HCT116 (cell line): ENCODE measurements at regions not wholly inside any gene's neighbourhood (a gene's known extent, or its start where the extent isn't known, plus 50 kb on each side); places are given as distances from the start of the nearest gene placed in this dataset.

Source experiments
- ATAC-seq: fragments of 200-7000 bp; cut with Tn5 transposase; 2 replicates; pipeline ENCODE4 v1.9.1; 2020; ENCODE audit warnings: mild to moderate bottlenecking, moderate library complexity
- BruUV-seq: library from RNA; stranded (reverse); fragments of 400-500 nt; replicated peaks from 2 replicates; lab custom pipeline; 2021; lab: Mats Ljungman, UMichigan
- CTCF ChIA-PET: fragments of 300-600 bp; sonication (Branson Sonifier 250); formaldehyde crosslinking; loops from one replicate; lab custom pipeline; 2021; ENCODE audit warnings: antibody characterized with exemption; lab: Charles Lee
- POLR2A ChIA-PET: fragments of 300-600, 350-600 bp; sonication (Branson Sonifier 250); formaldehyde crosslinking; loops from one replicate; lab custom pipeline; 2021; ENCODE audit warnings: antibody characterized with exemption; lab: Charles Lee
- RAD21 ChIA-PET, 2 experiments: fragments of 300-600 bp; sonication (Branson Sonifier 250); formaldehyde crosslinking; loops; one replicate each; lab custom pipeline; 2023; ENCODE audit warnings: low total read pairs in 2 of 2; ENCODE audit not compliant: uncharacterized antibody in 2 of 2, unreplicated experiment in 2 of 2, low non-redundant PET in 1 of 2; lab: Charles Lee
- DNase-seq: peaks from one replicate; pipeline ENCODE4 v3.0.0-alpha.2; 2010; ENCODE audit warnings: low read depth, low spot score
- H2AFZ ChIP-seq: fragments of 200-600 bp; shearing (Covaris generic), sonication (generic); 2 replicates; pipeline ENCODE4 v1.6.1; 2017; ENCODE audit warnings: low read depth, mixed run types, mixed read lengths, antibody characterized with exemption, low read length; ENCODE audit not compliant: poor library complexity, severe bottlenecking
- H3K27ac ChIP-seq: 2 replicates; pipeline ENCODE4 v1.5.1; 2012; ENCODE audit warnings: low read depth, low read length
- H3K27me3 ChIP-seq: fragments of 200-600 bp; sonication (generic); 2 replicates; pipeline ENCODE4 v1.6.1; 2016; ENCODE audit warnings: mixed run types, low read length, mixed read lengths; ENCODE audit not compliant: insufficient read depth
- H3K36me3 ChIP-seq, 2 experiments: fragments of 200-500 bp in 1 of 2; fragments of 200-600 bp in 1 of 2; sonication (Bioruptor generic) in 1 of 2; sonication (generic) in 1 of 2; 2 replicates each; pipeline versions ENCODE4 v1.5.1 to v1.6.1; 2014 to 2016; ENCODE audit warnings: low read length in 2 of 2, inconsistent platforms in 1 of 2, mixed read lengths in 1 of 2, mixed run types in 1 of 2; ENCODE audit not compliant: insufficient read depth in 2 of 2, control insufficient read depth in 1 of 2
- H3K4me1 ChIP-seq, 2 experiments: fragments of 200-600 bp in 1 of 2; sonication (generic) in 1 of 2; 2 replicates each; pipeline versions ENCODE4 v1.5.1 to v1.6.1; 2012 to 2017; ENCODE audit warnings: low read length in 2 of 2, inconsistent platforms in 1 of 2, mild to moderate bottlenecking in 1 of 2, mixed read lengths in 1 of 2, mixed run types in 1 of 2, moderate library complexity in 1 of 2; ENCODE audit not compliant: insufficient read depth in 2 of 2, control insufficient read depth in 1 of 2
- H3K4me2 ChIP-seq: fragments of 200-600 bp; sonication (generic); 2 replicates; pipeline ENCODE4 v1.6.1; 2017; ENCODE audit warnings: mixed run types, low read length, mixed read lengths
- H3K4me3 ChIP-seq, 2 experiments: fragments of 200-600 bp in 1 of 2; sonication (generic) in 1 of 2; replicated peaks in 1 of 2; 2 replicates each; pipeline ENCODE4 v1.5.1; 2011 to 2016; ENCODE audit warnings: low read length in 2 of 2, control low read depth in 1 of 2, low read depth in 1 of 2, mild to moderate bottlenecking in 1 of 2, mixed read lengths in 1 of 2, mixed run types in 1 of 2
- H3K79me2 ChIP-seq: fragments of 200-600 bp; sonication (generic); 2 replicates; pipeline ENCODE4 v1.6.1; 2017; ENCODE audit warnings: mild to moderate bottlenecking, mixed run types, low read length, moderate library complexity, mixed read lengths; ENCODE audit not compliant: insufficient read depth
- H3K9ac ChIP-seq: fragments of 200-600 bp; sonication (generic); 2 replicates; pipeline ENCODE4 v1.6.1; 2016; ENCODE audit warnings: low read length, mixed read lengths
- H3K9me2 ChIP-seq: fragments of 200-600 bp; sonication (generic), shearing (Covaris generic); 2 replicates; pipeline ENCODE4 v1.6.1; 2017; ENCODE audit warnings: mixed run types, mild to moderate bottlenecking, moderate library complexity; ENCODE audit not compliant: insufficient read depth
- H3K9me3 ChIP-seq, 2 experiments: fragments of 200-500 bp in 1 of 2; fragments of 200-600 bp in 1 of 2; sonication (Bioruptor generic) in 1 of 2; sonication (generic) in 1 of 2; 2 replicates each; pipeline ENCODE4 v1.6.1; 2014 to 2017; ENCODE audit warnings: low read length in 2 of 2, mixed read lengths in 2 of 2, inconsistent platforms in 1 of 2, low read depth in 1 of 2, mild to moderate bottlenecking in 1 of 2, mixed run types in 1 of 2, moderate library complexity in 1 of 2; ENCODE audit not compliant: control insufficient read depth in 1 of 2, insufficient read depth in 1 of 2
- H4K20me1 ChIP-seq: fragments of 200-600 bp; sonication (generic), shearing (Covaris generic); 2 replicates; pipeline ENCODE4 v1.6.1; 2017; ENCODE audit warnings: mixed run types, mild to moderate bottlenecking, moderate library complexity; ENCODE audit not compliant: insufficient read depth
- CBX3 ChIP-seq: IDR thresholded peaks from 2 replicates; pipeline ENCODE4 v1.6.1; 2012; ENCODE audit warnings: low read depth
- CEBPB ChIP-seq: IDR thresholded peaks from 2 replicates; pipeline ENCODE4 v1.6.1; 2012; ENCODE audit warnings: low read depth
- EGR1 ChIP-seq: IDR thresholded peaks from 2 replicates; pipeline ENCODE4 v1.6.1; 2012; ENCODE audit warnings: low read depth
- ELF1 ChIP-seq: IDR thresholded peaks from 2 replicates; pipeline ENCODE4 v1.6.1; 2012; ENCODE audit warnings: low read depth, borderline replicate concordance
- EZH2 ChIP-seq: fragments of 200-600 bp; sonication (generic); IDR thresholded peaks from 2 replicates; pipeline ENCODE4 v1.6.1; 2017; ENCODE audit warnings: antibody characterized with exemption, mixed run types
- EZH2phosphoT487 ChIP-seq: fragments of 200-600 bp; IDR thresholded peaks from 2 replicates; pipeline ENCODE4 v1.6.1; 2018; ENCODE audit warnings: antibody characterized with exemption, borderline replicate concordance
- FOSL1 ChIP-seq: IDR thresholded peaks from 2 replicates; pipeline ENCODE4 v1.6.1; 2012; ENCODE audit warnings: low read depth
- POLR2A ChIP-seq: IDR thresholded peaks from 2 replicates; pipeline ENCODE4 v1.7.0; 2011; ENCODE audit warnings: borderline replicate concordance; ENCODE audit not compliant: insufficient read depth, insufficient read length; ENCODE audit errors: extremely low read depth
- RAD21 ChIP-seq: IDR thresholded peaks from 2 replicates; pipeline ENCODE4 v1.6.1; 2012; ENCODE audit warnings: low read depth, mild to moderate bottlenecking
- SIN3A ChIP-seq: IDR thresholded peaks from 2 replicates; pipeline ENCODE4 v1.6.1; 2012; ENCODE audit warnings: low read depth
- SP1 ChIP-seq: IDR thresholded peaks from 2 replicates; pipeline ENCODE4 v1.6.1; 2012; ENCODE audit warnings: low read depth
- SRF ChIP-seq: IDR thresholded peaks from 2 replicates; pipeline ENCODE4 v1.6.1; 2012; ENCODE audit warnings: low read depth
- TCF7L2 ChIP-seq: IDR thresholded peaks from 2 replicates; pipeline ENCODE4 v1.7.0; 2011; ENCODE audit warnings: borderline replicate concordance, inconsistent platforms; ENCODE audit not compliant: insufficient read depth, insufficient read length; ENCODE audit errors: extremely low read depth
- YY1 ChIP-seq: IDR thresholded peaks from 2 replicates; pipeline ENCODE4 v1.6.1; 2011; ENCODE audit warnings: low read length, low read depth, moderate library complexity, mild to moderate bottlenecking; ENCODE audit not compliant: insufficient replicate concordance; ENCODE audit errors: extremely low read depth
- ZBTB33 ChIP-seq: IDR thresholded peaks from 2 replicates; pipeline ENCODE4 v1.6.1; 2011; ENCODE audit warnings: mild to moderate bottlenecking, low read length, moderate library complexity; ENCODE audit not compliant: insufficient replicate concordance; ENCODE audit errors: extremely low read depth
- ZFX ChIP-seq: fragments of 450-650 bp; IDR thresholded peaks from 2 replicates; pipeline ENCODE4 v1.6.1; 2017
- ZNF274 ChIP-seq: fragments of 200-500 bp; sonication (Bioruptor generic); IDR thresholded peaks from 2 replicates; pipeline ENCODE4 v1.6.1; 2014; ENCODE audit warnings: mild to moderate bottlenecking, low read depth, low read length, inconsistent platforms
- intact Hi-C: fragments of 100-400 bp; cut with micrococcal nuclease; formaldehyde crosslinking; loops from 2 replicates; pipeline ENCODE4 v1.10.0; 2022
- TF ChIP-seq, protein P1 (sequence below), 3 experiments: fragments of 200-600 bp in 1 of 3; sonication (generic) in 1 of 3; IDR thresholded peaks in 2 of 3; conservative IDR thresholded peaks in 1 of 3; 2 replicates each; pipeline ENCODE4 v1.5.1; 2012 to 2017; ENCODE audit warnings: low read depth in 2 of 3, low read length in 2 of 3, antibody characterized with exemption in 1 of 3, borderline replicate concordance in 1 of 3, control low read depth in 1 of 3, mild to moderate bottlenecking in 1 of 3, mixed read lengths in 1 of 3, mixed run types in 1 of 3, moderate library complexity in 1 of 3; ENCODE audit not compliant: insufficient read depth in 1 of 3
- TF ChIP-seq, protein P2 (sequence below): IDR thresholded peaks from 2 replicates; pipeline ENCODE4 v1.6.1; 2012; ENCODE audit warnings: low read depth
- TF ChIP-seq, protein P3 (sequence below): IDR thresholded peaks from 2 replicates; pipeline ENCODE4 v1.6.1; 2012

GRCh38 chr18:31229829-31230228 lies 67.2 kb upstream of the DSC1 start:
- peak overlapping the region; percentile 39; the same call in 1 of the 2 replicates for H3K27ac ChIP-seq
- ATAC-seq (no peak), DNase-seq (no peak)
- CTCF ChIA-PET: no interaction called here
- H3K4me2 ChIP-seq: peak overlapping the region; percentile 73
- peaks cover 35 to 69% of the 10 kb centered on the region in 2 experiments for H3K4me1 ChIP-seq
- H3K79me2 ChIP-seq: no peaks in the 10 kb centered on the region
- RAD21 ChIA-PET: no interaction called here
- intact Hi-C loops: loop anchor here (5.0 to 10.0 kb wide), 2 partner anchors 128 to 215 kb away; partner anchors contain the start of gene DSC2
- 0 out of 2 replicates have a peak overlapping the region, but pooled peaks have one; percentile 49 for H3K9ac ChIP-seq
- no peak overlapping the region for H3K4me3 ChIP-seq
- H3K36me3 ChIP-seq: no peaks in the 10 kb centered on the region
- POLR2A ChIA-PET: no interaction called here
- H2AFZ ChIP-seq: peak overlapping the region; percentile 98
- TF ChIP-seq ZFX: no peak
- TF ChIP-seq CEBPB: no peak
- no peak for TF ChIP-seq SIN3A
- TF ChIP-seq, protein P1, sequence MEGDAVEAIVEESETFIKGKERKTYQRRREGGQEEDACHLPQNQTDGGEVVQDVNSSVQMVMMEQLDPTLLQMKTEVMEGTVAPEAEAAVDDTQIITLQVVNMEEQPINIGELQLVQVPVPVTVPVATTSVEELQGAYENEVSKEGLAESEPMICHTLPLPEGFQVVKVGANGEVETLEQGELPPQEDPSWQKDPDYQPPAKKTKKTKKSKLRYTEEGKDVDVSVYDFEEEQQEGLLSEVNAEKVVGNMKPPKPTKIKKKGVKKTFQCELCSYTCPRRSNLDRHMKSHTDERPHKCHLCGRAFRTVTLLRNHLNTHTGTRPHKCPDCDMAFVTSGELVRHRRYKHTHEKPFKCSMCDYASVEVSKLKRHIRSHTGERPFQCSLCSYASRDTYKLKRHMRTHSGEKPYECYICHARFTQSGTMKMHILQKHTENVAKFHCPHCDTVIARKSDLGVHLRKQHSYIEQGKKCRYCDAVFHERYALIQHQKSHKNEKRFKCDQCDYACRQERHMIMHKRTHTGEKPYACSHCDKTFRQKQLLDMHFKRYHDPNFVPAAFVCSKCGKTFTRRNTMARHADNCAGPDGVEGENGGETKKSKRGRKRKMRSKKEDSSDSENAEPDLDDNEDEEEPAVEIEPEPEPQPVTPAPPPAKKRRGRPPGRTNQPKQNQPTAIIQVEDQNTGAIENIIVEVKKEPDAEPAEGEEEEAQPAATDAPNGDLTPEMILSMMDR (IDR thresholded peaks at IDR 0.05 in 2 of 3, conservative IDR thresholded peaks at IDR 0.05 in 1 of 3; ENCODE audit: borderline replicate concordance in 1 of 3, insufficient read depth in 1 of 3, low read depth in 2 of 3, low read length in 2 of 3): no peak
- TF ChIP-seq, protein P2, sequence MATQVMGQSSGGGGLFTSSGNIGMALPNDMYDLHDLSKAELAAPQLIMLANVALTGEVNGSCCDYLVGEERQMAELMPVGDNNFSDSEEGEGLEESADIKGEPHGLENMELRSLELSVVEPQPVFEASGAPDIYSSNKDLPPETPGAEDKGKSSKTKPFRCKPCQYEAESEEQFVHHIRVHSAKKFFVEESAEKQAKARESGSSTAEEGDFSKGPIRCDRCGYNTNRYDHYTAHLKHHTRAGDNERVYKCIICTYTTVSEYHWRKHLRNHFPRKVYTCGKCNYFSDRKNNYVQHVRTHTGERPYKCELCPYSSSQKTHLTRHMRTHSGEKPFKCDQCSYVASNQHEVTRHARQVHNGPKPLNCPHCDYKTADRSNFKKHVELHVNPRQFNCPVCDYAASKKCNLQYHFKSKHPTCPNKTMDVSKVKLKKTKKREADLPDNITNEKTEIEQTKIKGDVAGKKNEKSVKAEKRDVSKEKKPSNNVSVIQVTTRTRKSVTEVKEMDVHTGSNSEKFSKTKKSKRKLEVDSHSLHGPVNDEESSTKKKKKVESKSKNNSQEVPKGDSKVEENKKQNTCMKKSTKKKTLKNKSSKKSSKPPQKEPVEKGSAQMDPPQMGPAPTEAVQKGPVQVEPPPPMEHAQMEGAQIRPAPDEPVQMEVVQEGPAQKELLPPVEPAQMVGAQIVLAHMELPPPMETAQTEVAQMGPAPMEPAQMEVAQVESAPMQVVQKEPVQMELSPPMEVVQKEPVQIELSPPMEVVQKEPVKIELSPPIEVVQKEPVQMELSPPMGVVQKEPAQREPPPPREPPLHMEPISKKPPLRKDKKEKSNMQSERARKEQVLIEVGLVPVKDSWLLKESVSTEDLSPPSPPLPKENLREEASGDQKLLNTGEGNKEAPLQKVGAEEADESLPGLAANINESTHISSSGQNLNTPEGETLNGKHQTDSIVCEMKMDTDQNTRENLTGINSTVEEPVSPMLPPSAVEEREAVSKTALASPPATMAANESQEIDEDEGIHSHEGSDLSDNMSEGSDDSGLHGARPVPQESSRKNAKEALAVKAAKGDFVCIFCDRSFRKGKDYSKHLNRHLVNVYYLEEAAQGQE: no peak
- TF ChIP-seq, protein P3, sequence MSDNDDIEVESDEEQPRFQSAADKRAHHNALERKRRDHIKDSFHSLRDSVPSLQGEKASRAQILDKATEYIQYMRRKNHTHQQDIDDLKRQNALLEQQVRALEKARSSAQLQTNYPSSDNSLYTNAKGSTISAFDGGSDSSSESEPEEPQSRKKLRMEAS: no peak
- no peak for TF ChIP-seq TCF7L2
- no peak for TF ChIP-seq EGR1
- TF ChIP-seq ZBTB33: no peak
- no peak for TF ChIP-seq POLR2A
- TF ChIP-seq EZH2: no peak
- TF ChIP-seq ELF1: no peak; the same call in 1 of the 2 replicates
- TF ChIP-seq RAD21: no peak
- no peak for TF ChIP-seq ZNF274
- TF ChIP-seq SRF: no peak
- no peak for TF ChIP-seq SP1
- no peak for TF ChIP-seq YY1
- TF ChIP-seq EZH2phosphoT487: no peak
- TF ChIP-seq FOSL1: no peak
- no peak for TF ChIP-seq CBX3
- no peaks in the 10 kb centered on the region for H4K20me1 ChIP-seq
- no TSS peak for BruUV-seq
- no peaks in the 10 kb centered on the region for H3K9me2 ChIP-seq
- H3K27me3 ChIP-seq: no peaks in the 10 kb centered on the region
- no peaks in the 10 kb centered on the region for H3K9me3 ChIP-seq
